Vagina (tissue), 2 donors: ENCODE measurements at regions not wholly inside any gene's neighbourhood (a gene's known extent, or its start where the extent isn't known, plus 50 kb on each side); places are given as distances from the start of the nearest gene placed in this dataset.
"Not testable (repeated sequence)": the region's sequence is repeated elsewhere in the genome, so short reads cannot be mapped to it uniquely, and the experiment has no call there.

Experiments used
- DNase-seq, 2 donors: peaks; one replicate each; pipeline ENCODE4 v3.0.0-alpha.2; 2017; ENCODE audit errors: extremely low spot score in 2 of 2
- H3K27ac ChIP-seq: fragments of 200-600 bp; sonication (generic); one replicate; pipeline ENCODE4 v1.5.1; 2019
- H3K27me3 ChIP-seq: fragments of 200-600 bp; sonication (generic); one replicate; pipeline ENCODE4 v1.5.1; 2019
- H3K36me3 ChIP-seq, 2 donors: fragments of 200-600 bp; sonication (generic); one replicate each; pipeline ENCODE4 v1.5.1; 2017 to 2019
- H3K4me1 ChIP-seq: fragments of 200-600 bp; sonication (generic); one replicate; pipeline ENCODE4 v1.5.1; 2019
- H3K4me3 ChIP-seq, 2 donors: fragments of 200-600 bp; sonication (generic); 1 replicate in 1 of 2; 2 replicates in 1 of 2; pipeline ENCODE4 v1.5.1; 2016 to 2019
- H3K9me3 ChIP-seq: fragments of 200-600 bp; sonication (generic); one replicate; pipeline ENCODE4 v1.5.1; 2019
- POLR2A ChIP-seq, 2 donors: fragments of 450-650 bp; IDR thresholded peaks; one replicate each; pipeline ENCODE4 v1.6.1; 2017; ENCODE audit warnings: antibody characterized with exemption in 2 of 2, mild to moderate bottlenecking in 2 of 2, moderate library complexity in 2 of 2
- POLR2AphosphoS5 ChIP-seq, 2 donors: sonication (generic); formaldehyde crosslinking; IDR thresholded peaks; one replicate each; pipeline ENCODE4 v1.9.0; 2017; ENCODE audit warnings: antibody characterized with exemption in 2 of 2, mild to moderate bottlenecking in 2 of 2, low read depth in 1 of 2; ENCODE audit not compliant: insufficient read depth in 1 of 2
- intact Hi-C: fragments of 100-400 bp; cut with DNase I; formaldehyde crosslinking; loops from one replicate; pipeline ENCODE4 v1.15.1; 2023
- TF ChIP-seq, protein P1 (sequence below), 3 experiments: fragments of 450-650 bp in 2 of 3; fragments of 200-600 bp in 1 of 3; sonication (generic) in 1 of 3; IDR thresholded peaks; one replicate each; pipeline ENCODE4 v1.5.1; 2017 to 2019; ENCODE audit warnings: antibody characterized with exemption in 3 of 3, mild to moderate bottlenecking in 2 of 3, moderate library complexity in 2 of 3

DNA sequence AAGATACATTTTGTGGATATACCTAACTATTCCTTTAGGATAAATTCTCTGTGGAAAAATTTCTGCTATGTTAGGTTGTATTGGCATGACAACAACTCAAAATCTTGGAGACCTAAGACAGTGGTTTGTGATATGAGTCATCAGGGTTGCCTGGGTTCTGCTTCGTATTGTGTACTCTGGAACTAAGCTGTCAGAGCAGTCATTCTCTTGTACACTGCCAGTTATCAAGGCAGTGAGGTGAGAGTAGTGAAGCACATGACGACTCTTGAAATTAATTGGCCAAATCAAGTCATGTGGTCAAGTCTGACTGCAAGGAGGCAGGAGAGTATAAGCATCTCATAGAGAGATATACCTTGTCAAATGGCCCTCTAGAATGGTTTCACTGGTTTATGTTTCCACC, 104.4 kb downstream of the FANCF start:
- TF ChIP-seq POLR2AphosphoS5 (IDR thresholded peaks at IDR 0.05; ENCODE audit: insufficient read depth in 1 of 2, low read depth in 1 of 2) (no peak), POLR2A (IDR thresholded peaks at IDR 0.05) (no peak)
- TF ChIP-seq, protein P1, sequence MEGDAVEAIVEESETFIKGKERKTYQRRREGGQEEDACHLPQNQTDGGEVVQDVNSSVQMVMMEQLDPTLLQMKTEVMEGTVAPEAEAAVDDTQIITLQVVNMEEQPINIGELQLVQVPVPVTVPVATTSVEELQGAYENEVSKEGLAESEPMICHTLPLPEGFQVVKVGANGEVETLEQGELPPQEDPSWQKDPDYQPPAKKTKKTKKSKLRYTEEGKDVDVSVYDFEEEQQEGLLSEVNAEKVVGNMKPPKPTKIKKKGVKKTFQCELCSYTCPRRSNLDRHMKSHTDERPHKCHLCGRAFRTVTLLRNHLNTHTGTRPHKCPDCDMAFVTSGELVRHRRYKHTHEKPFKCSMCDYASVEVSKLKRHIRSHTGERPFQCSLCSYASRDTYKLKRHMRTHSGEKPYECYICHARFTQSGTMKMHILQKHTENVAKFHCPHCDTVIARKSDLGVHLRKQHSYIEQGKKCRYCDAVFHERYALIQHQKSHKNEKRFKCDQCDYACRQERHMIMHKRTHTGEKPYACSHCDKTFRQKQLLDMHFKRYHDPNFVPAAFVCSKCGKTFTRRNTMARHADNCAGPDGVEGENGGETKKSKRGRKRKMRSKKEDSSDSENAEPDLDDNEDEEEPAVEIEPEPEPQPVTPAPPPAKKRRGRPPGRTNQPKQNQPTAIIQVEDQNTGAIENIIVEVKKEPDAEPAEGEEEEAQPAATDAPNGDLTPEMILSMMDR (IDR thresholded peaks at IDR 0.05), result no peak
- H3K4me1 ChIP-seq, result no peaks in the 10 kb centered on the region
- intact Hi-C loops, result no loop called here

DNA sequence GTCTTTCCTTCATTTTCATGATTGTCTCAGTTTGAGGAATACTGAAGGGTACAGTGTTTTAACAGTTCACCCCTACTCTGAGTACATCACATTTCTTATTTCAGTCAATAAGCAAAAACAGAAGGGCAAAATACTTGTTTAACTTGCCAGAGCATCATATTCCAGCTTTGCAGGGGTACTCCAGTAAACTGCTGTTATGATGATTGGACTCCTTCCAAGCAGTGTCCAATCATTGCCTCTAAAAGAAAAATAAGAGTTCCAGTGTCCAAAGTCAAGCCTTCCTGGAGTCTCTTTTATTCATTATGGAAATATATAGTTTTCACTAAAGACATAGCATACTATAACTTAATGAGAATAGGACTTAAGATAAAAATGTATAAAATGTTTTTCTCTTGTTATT, 105.1 kb downstream of the FANCF start:
- no peak for DNase-seq
- no peak overlapping the region for H3K27ac ChIP-seq
- no peaks in the 10 kb centered on the region for H3K9me3 ChIP-seq

More for the DNA sequence above, 104.4 kb downstream of the FANCF start:
- DNase-seq, result no peak
- Histone ChIP-seq H3K27me3 (no peaks in the 10 kb centered on the region), H3K36me3 (no peaks in the 10 kb centered on the region), H3K27ac (no peak overlapping the region), H3K4me3 (no peak overlapping the region), H3K9me3 (no peaks in the 10 kb centered on the region)

DNA sequence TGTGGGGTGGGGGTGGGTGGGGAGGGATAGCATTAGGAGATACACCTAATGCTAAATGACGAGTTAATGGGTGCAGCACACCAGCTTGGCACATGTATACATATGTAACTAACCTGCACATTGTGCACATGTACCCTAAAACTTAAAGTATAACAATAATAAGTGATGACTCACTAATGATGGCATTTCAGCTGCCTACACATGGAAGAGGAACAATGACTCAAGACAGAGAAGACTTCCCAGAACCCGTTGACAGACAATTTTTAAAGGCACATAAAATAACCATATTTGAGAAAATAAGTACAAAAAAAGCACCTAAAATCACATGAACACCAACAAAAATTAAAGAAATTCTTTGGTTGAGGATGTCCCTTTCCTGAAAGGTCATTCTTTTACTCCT, 107.3 kb downstream of the FANCF start:
- DNase-seq, result not testable (repeated sequence)

More for the DNA sequence above, 105.1 kb downstream of the FANCF start:
- Histone ChIP-seq H3K36me3 (no peaks in the 10 kb centered on the region), H3K4me1 (no peaks in the 10 kb centered on the region), H3K27me3 (no peaks in the 10 kb centered on the region), H3K4me3 (no peak overlapping the region)
- TF ChIP-seq POLR2AphosphoS5 (IDR thresholded peaks at IDR 0.05; ENCODE audit: insufficient read depth in 1 of 2, low read depth in 1 of 2) (no peak), POLR2A (IDR thresholded peaks at IDR 0.05) (no peak)
- TF ChIP-seq, protein P1 (IDR thresholded peaks at IDR 0.05), result no peak
- intact Hi-C loops, result no loop called here

DNA sequence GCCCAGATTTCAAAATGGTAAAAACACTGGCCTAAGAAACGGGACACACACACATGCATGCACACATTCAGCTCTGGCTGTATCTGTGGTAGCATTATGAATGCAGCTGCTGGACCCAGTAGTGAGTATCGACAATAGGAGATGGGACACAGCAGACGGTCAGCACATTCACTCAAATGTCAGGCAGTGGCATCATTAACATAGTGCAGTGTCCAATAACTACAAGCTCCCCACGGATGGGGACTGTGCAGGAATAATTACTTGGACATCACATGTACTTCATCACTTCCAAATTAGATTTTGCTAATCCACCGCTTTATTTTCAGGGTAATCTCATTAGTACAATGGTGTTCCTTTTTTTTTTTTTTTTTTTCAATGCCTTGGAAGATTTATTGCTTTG, 109.5 kb downstream of the FANCF start:
- H3K4me1 ChIP-seq, result no peaks in the 10 kb centered on the region
- no peak overlapping the region for H3K27ac ChIP-seq
- H3K27me3 ChIP-seq, result no peaks in the 10 kb centered on the region
- no peak overlapping the region for H3K4me3 ChIP-seq
- intact Hi-C loops, result no loop called here
- no peak for DNase-seq
- H3K9me3 ChIP-seq, result no peaks in the 10 kb centered on the region
- no peaks in the 10 kb centered on the region for H3K36me3 ChIP-seq
- TF ChIP-seq POLR2A (IDR thresholded peaks at IDR 0.05) (no peak), POLR2AphosphoS5 (IDR thresholded peaks at IDR 0.05; ENCODE audit: insufficient read depth in 1 of 2, low read depth in 1 of 2) (no peak)
- TF ChIP-seq, protein P1 (IDR thresholded peaks at IDR 0.05), result no peak

More for the DNA sequence above, 107.3 kb downstream of the FANCF start:
- H3K27me3 ChIP-seq, H3K9me3 ChIP-seq, H3K27ac ChIP-seq, H3K4me1 ChIP-seq, H3K36me3 ChIP-seq, intact Hi-C loops, H3K4me3 ChIP-seq: not testable (repeated sequence)

DNA sequence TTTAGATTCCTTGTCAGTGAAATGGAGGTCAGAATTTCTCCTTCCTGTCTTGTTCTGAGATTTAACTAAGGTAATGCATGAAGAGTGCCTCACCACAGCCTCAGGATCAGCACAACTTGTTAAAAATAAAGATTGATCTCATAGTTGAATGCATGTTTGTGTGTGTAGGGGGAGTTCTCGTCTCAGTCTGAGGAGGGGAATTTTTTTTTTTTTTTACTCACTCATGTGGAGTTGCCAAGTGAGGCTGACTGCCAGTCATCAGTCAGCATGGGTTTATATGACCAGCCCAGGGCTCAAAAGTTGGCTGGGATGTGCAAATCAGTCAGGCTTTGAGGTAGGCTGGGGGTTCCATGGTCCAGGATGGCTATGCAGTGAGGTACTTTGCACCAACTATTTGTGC, 113.2 kb downstream of the FANCF start:
- no peaks in the 10 kb centered on the region for H3K4me1 ChIP-seq
- H3K4me3 ChIP-seq, result no peak overlapping the region

More for the DNA sequence above, 113.2 kb downstream of the FANCF start:
- DNase-seq, result no peak
- Histone ChIP-seq H3K27ac (no peak overlapping the region), H3K27me3 (no peaks in the 10 kb centered on the region), H3K9me3 (no peaks in the 10 kb centered on the region), H3K36me3 (no peaks in the 10 kb centered on the region)
- TF ChIP-seq, protein P1 (IDR thresholded peaks at IDR 0.05), result no peak
- TF ChIP-seq POLR2A (IDR thresholded peaks at IDR 0.05) (no peak), POLR2AphosphoS5 (IDR thresholded peaks at IDR 0.05; ENCODE audit: insufficient read depth in 1 of 2, low read depth in 1 of 2) (no peak)
- intact Hi-C loops, result no loop called here
